PFSK-1 (cell line): ENCODE measurements at regions not wholly inside any gene's neighbourhood (a gene's known extent, or its start where the extent isn't known, plus 50 kb on each side); places are given as distances from the start of the nearest gene placed in this dataset.

Experiments used
- REST ChIP-seq, 2 experiments: IDR thresholded peaks; 2 replicates each; pipeline versions ENCODE4 v1.6.1 to v1.8.0; 2011 to 2012; ENCODE audit warnings: low read depth in 2 of 2, low read length in 2 of 2, control low read depth in 1 of 2, inconsistent platforms in 1 of 2, mild to moderate bottlenecking in 1 of 2, moderate library complexity in 1 of 2; ENCODE audit not compliant: insufficient read depth in 1 of 2
- TAF1 ChIP-seq: IDR thresholded peaks from 2 replicates; pipeline ENCODE4 v1.6.1; 2012; ENCODE audit warnings: low read length, control low read depth, borderline replicate concordance; ENCODE audit not compliant: insufficient read depth

- TF ChIP-seq REST (IDR thresholded peaks at IDR 0.05; ENCODE audit: insufficient read depth in 1 of 2, low read depth in 2 of 2, low read length in 2 of 2), result no peak
- TF ChIP-seq TAF1, result no peak
Measured at GRCh38 chr13:83229574-83230305, 652.5 kb downstream of the SLITRK1 start.
